NCI-H1930 (cell line): ENCODE measurements at regions not wholly inside any gene's neighbourhood (a gene's known extent, or its start where the extent isn't known, plus 50 kb on each side); places are given as distances from the start of the nearest gene placed in this dataset.

ENCODE experiments used
- DNase-seq, 2 experiments: peaks; one replicate each; lab custom pipeline; 2025; lab: John Stamatoyannopoulos, UW

- no peak for DNase-seq
Measured at GRCh38 chr10:88060762-88061161, 197.3 kb downstream of the PTEN start.

- DNase-seq = no peak
Measured at GRCh38 chr10:88062385-88062784, 199.0 kb downstream of the PTEN start.

- no peak for DNase-seq
Measured at GRCh38 chr10:88062798-88063472, 199.5 kb downstream of the PTEN start.

GRCh38 chr10:88063861-88064557 lies 200.6 kb downstream of the PTEN start:
- DNase-seq = no peak

GRCh38 chr10:88064608-88065382 lies 201.4 kb downstream of the PTEN start:
- DNase-seq = no peak

GRCh38 chr10:88065383-88066049 lies 202.1 kb downstream of the PTEN start:
- DNase-seq = no peak

- DNase-seq = no peak
Measured at GRCh38 chr10:88066319-88066718, 202.9 kb downstream of the PTEN start.

- no peak for DNase-seq
Measured at GRCh38 chr10:88066876-88067275, 203.5 kb downstream of the PTEN start.

- no peak for DNase-seq
Measured at GRCh38 chr10:88067737-88068136, 204.3 kb downstream of the PTEN start.

- no peak for DNase-seq
Measured at GRCh38 chr10:88069338-88069737, 205.9 kb downstream of the PTEN start.

- DNase-seq = no peak
Measured at GRCh38 chr10:88070080-88070880, 206.9 kb downstream of the PTEN start.

- no peak for DNase-seq
Measured at GRCh38 chr10:88071879-88072278, 208.5 kb downstream of the PTEN start.

GRCh38 chr10:88073682-88074081 lies 210.3 kb downstream of the PTEN start:
- DNase-seq = no peak

- DNase-seq = no peak
Measured at GRCh38 chr10:88074971-88075370, 211.5 kb downstream of the PTEN start.

GRCh38 chr10:88076027-88076880 lies 212.8 kb downstream of the PTEN start:
- no peak for DNase-seq

- no peak for DNase-seq
Measured at GRCh38 chr10:88077977-88078376, 214.6 kb downstream of the PTEN start.

GRCh38 chr10:88080213-88080612 lies 216.8 kb downstream of the PTEN start:
- DNase-seq = no peak

- DNase-seq = no peak
Measured at GRCh38 chr10:88081457-88082054, 218.1 kb downstream of the PTEN start.

GRCh38 chr10:88082391-88082790 lies 219.0 kb downstream of the PTEN start:
- no peak for DNase-seq
